Liver (tissue), 3 donors: ENCODE measurements at regions not wholly inside any gene's neighbourhood (a gene's known extent, or its start where the extent isn't known, plus 50 kb on each side); places are given as distances from the start of the nearest gene placed in this dataset.

Experiments used
- CTCF ChIP-seq: fragments of 150-350 bp; IDR thresholded peaks from 2 replicates; pipeline ENCODE4 v1.5.1; 2017; ENCODE audit warnings: improper control_type of control experiment, low read depth, low read length; ENCODE audit not compliant: missing input control
- EGR1 ChIP-seq, 2 donors: IDR thresholded peaks; 2 replicates each; pipeline ENCODE4 v1.6.1; 2016 to 2018; ENCODE audit warnings: antibody characterized with exemption in 2 of 2, low read depth in 2 of 2
- JUND ChIP-seq, 2 donors: IDR thresholded peaks; 2 replicates each; pipeline ENCODE4 v1.6.1; 2016; ENCODE audit warnings: antibody characterized with exemption in 2 of 2
- NR2F2 ChIP-seq: IDR thresholded peaks from 2 replicates; pipeline ENCODE4 v1.6.1; 2016; ENCODE audit warnings: antibody characterized with exemption
- RAD21 ChIP-seq, 2 donors: IDR thresholded peaks; 2 replicates each; pipeline ENCODE4 v1.6.1; 2016; ENCODE audit warnings: antibody characterized with exemption in 2 of 2, mild to moderate bottlenecking in 2 of 2
- REST ChIP-seq: IDR thresholded peaks from 2 replicates; pipeline ENCODE4 v1.6.1; 2016; ENCODE audit warnings: antibody characterized with exemption, mild to moderate bottlenecking
- SP1 ChIP-seq: IDR thresholded peaks from 2 replicates; pipeline ENCODE4 v1.6.1; 2018; ENCODE audit warnings: antibody characterized with exemption, mild to moderate bottlenecking
- TAF1 ChIP-seq: conservative IDR thresholded peaks from 2 replicates; pipeline ENCODE4 v1.6.1; 2016; ENCODE audit warnings: antibody characterized with exemption, mild to moderate bottlenecking
- YY1 ChIP-seq: IDR thresholded peaks from 2 replicates; pipeline ENCODE4 v1.6.1; 2016; ENCODE audit warnings: antibody characterized with exemption, mild to moderate bottlenecking
- donor health status: healthy.
- donor health status: healthy.

DNA sequence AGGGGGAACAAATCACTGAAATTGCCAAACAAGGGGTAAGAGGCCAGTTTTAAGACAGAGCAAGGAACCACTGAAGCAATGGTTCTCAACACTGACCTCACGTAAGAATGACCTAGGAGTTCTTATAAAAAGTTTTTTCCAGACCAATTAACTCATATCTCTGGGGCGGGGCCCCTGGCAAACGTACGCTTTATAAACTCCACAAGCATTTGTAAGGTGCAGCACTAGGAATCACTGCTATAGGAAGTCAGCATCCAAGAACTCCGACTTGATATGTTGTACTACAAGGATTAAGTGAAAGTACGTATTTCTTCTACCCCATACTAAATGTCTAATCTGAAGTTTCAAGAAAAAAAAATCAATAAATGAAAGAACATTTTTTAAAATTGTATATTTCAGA is 269.9 kb downstream of the RCHY1 start:
- TF ChIP-seq REST: no peak
- TF ChIP-seq CTCF: no peak
- no peak for TF ChIP-seq SP1
- no peak for TF ChIP-seq TAF1
- TF ChIP-seq YY1: no peak
- no peak for TF ChIP-seq JUND (IDR thresholded peaks at IDR 0.05)
- no peak for TF ChIP-seq EGR1 (IDR thresholded peaks at IDR 0.05; ENCODE audit: low read depth in 2 of 2)
- TF ChIP-seq RAD21 (IDR thresholded peaks at IDR 0.05): no peak
- TF ChIP-seq NR2F2: no peak
